ENCODE measurements at regions not wholly inside any gene's neighbourhood (a gene's known extent, or its start where the extent isn't known, plus 50 kb on each side); places are given as distances from the start of the nearest gene placed in this dataset.

DNA sequence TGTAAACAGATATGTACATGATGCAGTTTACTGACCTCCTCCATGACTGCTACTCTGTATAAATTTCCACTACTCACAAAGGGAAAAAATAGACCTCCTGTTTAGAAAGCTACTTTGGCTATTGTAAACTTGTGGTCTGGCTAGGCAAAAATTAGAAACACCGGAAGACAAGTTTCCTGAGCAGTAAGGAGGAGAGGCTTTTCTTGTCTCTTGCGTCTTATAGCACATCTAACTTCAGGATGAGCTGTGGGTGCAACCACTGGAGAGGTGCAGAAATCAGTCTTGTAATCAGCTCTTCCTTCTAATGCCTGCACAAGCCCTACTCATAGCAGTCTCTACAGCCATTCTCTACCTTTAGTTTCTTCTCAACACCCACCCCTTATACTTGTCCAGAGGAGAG is 296.5 kb upstream of the SLC35B3 start:
- FAIRE-seq = no peak
- no peak for DNase-seq (ENCODE audit: extremely low spot score, insufficient read length, low read depth)

DNA sequence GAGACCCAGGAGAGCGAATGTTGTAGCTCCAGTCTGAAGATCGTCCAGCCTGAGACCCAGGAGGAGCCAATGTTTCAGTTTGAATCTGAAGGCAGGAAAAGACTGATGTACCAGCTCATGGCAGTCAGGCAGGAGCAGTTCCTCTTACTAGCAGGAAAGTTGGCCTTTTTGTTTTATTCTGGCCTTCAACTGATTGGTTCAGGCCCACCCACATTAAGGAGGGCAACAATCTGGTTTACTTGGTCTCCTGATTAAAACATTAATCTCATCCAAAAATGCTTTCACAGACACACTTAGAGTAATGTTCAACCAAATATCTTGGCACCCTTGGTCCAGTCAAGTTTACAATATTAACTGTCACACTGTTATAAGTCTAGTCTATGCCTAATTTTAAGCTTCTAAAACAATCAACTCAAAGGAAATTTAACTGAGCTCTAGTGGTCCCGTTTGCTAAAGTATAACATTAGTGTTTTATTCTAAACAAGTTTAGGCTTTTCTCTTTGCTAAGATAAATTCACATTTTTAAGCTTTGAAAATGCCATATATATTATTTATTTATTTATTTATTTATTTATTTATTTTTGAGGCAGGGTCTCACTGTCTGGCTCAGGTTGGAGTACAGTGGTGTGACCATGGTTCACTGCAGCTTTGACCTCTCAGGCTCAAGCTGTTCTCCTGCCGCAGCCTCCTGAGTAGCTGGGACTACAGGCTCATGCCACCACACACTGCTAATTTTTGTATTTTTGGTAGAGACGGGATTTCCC is 275.5 kb upstream of the SLC35B3 start:
- FAIRE-seq (no peak), DNase-seq (ENCODE audit: extremely low spot score, insufficient read length, low read depth) (no peak)

DNA sequence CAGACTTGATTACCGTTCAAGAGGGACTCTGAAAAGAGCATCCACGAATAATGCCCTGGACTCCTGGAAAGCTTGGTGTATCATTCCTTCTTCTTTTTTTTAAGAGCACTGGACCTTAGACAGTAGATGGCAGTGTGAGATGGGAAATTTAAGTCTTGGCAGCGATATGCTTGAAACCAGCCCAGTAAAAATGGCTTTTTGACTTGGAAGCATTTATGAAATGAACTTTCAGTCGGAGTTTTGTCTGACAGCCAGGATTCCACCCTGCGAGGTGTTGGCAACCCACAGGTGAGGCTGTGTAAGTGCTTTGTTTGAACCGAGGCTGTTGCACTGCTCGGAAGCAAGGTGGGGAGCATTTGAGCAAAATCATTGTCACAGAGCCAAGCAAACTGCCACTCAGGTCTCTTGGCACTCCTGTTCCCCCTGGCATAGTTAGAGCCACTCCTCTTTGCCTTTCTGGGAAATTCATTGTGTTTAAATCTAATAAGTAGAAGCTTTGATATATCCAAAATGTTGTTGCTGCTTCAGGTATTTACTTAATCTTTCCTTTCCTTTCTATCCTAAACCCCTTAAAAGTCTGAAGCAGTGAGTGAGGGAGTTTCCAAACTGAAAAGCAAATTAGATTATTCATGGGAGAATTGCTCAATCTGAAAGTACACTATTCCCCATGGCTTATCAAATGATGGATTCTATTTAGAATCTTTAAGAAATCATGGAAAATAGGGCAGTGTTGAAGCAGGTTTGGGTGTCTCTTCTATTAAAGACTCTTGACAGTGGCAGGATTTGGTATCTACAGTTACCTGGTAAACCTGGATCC is 272.8 kb upstream of the SLC35B3 start:
- FAIRE-seq (no peak), DNase-seq (ENCODE audit: extremely low spot score, insufficient read length, low read depth) (no peak)

DNA sequence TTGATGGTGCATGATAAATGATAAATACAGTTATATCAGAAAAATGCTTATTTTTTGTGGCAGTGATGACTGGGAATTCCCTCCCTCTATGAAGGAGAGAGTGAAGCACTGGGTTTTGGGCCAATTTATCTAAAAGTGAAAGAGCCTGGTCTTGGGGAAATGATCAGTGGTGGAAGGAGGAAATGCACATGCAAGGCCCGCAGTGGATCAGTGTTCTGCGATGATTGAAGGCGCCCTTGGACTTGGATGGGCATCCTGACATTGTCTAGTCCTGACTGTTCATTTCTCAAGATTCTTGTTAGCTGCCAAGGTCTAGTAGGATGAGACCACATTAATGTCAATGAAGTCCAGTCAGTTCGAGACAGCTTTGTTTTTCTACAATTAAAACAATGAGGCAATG is 272.0 kb upstream of the SLC35B3 start:
- FAIRE-seq (no peak), DNase-seq (ENCODE audit: extremely low spot score, insufficient read length, low read depth) (no peak)

DNA sequence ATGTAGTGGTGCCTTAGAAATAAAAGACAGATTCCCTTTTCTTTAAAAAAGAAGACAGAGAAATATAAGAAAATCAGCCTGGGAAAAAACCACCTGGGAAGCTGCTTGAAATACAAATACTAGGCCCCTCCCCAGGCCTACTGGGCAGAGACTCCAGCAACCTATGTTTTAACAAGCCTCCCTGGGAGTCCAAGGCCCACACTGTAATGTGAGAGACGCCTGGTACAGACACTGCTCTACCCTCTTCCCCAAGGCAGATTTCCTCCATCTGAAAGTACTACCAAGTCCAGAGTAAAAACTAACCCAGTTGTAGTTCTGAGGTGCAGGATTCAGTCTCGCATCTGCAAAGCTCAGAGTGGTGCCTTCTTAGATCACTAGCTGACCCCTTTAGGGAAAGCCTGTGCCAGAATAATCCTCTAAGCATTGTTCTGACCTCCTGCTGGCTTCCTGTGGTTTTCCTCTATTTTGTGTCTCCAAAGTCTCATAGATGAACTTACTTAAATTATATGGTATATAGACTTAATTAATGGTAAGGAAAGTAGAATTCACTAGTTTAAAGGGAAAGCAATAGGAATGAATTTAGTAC is 270.2 kb upstream of the SLC35B3 start:
- FAIRE-seq = no peak

DNA sequence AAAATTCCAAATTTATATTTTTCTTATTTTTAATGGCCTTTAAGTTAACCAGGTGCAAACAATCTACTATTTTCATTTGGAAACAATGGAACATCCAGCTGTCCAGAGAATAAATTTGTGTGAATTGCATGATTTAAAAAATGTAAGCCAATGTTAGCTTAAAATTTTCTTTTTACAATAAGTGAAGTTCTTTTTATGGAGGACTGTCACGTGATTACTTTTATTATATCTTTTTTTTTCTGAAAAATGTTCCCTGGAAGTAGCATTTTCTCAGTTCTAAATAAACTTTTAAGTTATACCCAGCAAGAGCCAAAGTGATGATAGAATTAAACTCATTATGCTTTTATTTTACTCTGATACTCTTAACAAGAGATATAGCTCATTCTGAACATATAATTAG is 267.7 kb upstream of the SLC35B3 start:
- FAIRE-seq = no peak

More for the DNA sequence above, 270.2 kb upstream of the SLC35B3 start:
- DNase-seq (ENCODE audit: extremely low spot score, insufficient read length, low read depth) = no peak

DNA sequence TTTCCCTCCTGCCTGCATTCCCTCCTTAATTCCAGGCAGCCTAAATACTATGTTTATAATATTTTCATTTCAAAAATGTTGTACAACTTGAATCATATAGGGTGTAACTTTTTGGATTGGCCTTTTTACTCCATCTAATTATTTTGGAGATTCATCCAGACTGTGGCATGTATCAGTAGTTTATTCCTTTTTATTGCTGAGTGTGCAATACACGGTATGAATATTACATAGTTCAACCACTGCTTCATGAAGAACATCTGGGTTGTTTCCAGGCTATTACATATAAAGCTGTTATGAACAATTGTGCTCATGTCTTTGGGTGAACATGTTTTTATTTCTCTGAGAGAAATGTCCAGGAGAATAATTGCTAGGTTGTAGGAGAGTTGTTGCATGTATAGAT is 253.5 kb upstream of the SLC35B3 start:
- FAIRE-seq = no peak
- no peak for DNase-seq (ENCODE audit: extremely low spot score, insufficient read length, low read depth)

More for the DNA sequence above, 267.7 kb upstream of the SLC35B3 start:
- no peak for DNase-seq (ENCODE audit: extremely low spot score, insufficient read length, low read depth)

DNA sequence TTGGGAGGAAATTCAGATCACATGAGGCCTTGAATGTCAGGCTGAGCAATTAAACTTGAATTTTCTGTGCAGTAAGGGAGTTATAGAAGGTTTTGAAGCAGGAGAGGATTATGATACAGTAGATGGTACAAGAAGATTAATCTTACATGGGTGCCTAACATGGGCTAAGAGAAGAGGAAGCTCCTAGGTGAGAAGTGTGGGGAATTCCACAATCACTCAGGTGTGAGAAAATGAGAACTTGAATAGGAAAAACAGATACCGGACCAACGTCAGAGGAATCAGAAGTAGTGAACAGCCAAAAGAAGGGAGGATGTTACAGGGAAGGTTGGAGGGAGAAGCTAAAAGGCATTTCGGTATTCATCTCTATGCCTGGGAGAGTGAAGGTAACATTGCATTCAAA is 250.7 kb upstream of the SLC35B3 start:
- DNase-seq (ENCODE audit: extremely low spot score, insufficient read length, low read depth) (no peak), FAIRE-seq (no peak)

DNA sequence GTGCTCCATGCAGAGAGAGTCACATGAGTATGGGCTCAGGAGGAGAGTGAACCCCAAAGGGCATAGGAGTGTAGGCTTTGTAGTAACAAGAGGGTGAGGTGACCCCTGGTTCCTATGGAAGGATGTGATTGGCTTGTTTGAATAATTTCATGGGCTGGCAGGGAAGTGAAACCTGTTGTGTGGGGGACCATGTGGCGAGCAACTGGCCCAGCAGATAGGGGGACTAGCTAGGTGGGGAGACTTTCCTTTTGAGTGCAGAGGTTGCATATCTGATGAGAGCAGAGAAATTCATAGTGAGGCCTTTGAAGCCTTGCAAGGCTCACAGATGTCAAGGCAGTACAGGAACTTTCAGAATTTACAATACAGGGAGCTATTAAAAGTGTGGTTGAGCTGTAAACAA is 247.9 kb upstream of the SLC35B3 start:
- no peak for DNase-seq (ENCODE audit: extremely low spot score, insufficient read length, low read depth)
- no peak for FAIRE-seq

DNA sequence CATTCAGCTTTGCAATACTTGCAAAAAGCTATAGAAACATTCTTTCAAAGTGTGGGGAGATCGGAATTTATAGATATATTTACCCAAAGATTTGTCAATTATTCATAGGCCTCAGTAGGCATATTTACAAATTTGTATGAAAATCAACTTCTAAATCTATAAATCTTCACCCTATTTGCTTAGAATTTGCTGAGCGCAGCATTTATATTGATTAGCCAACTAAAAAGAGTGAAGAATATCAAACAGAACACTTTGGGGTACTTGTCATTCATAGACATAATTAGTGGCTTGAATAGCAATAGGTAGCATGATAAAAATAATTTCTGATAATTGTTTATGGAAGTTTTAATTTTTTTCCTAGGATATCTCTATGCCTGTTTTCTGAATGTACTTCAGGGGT is 244.5 kb upstream of the SLC35B3 start:
- no peak for DNase-seq (ENCODE audit: extremely low spot score, insufficient read length, low read depth)
- no peak for FAIRE-seq

DNA sequence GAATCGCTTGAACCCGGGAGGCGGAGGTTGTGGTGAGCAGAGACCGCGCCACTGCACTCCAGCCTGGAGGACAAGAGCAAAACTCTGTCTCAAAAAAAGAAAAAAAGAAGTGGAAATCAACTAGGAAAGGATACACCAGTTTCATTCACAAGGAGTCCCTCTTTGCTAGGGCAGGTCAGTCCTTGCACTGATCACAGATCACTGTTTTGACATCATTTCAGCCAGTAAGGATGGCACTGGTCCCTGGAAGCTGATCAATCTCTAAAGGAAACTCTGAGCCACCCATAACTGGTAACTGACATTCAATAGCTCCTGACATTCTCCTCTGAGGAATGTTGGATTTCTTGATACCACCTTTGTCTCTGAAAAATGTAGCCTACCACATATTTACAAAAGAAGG is 243.1 kb upstream of the SLC35B3 start:
- no peak for FAIRE-seq
- no peak for DNase-seq (ENCODE audit: extremely low spot score, insufficient read length, low read depth)

DNA sequence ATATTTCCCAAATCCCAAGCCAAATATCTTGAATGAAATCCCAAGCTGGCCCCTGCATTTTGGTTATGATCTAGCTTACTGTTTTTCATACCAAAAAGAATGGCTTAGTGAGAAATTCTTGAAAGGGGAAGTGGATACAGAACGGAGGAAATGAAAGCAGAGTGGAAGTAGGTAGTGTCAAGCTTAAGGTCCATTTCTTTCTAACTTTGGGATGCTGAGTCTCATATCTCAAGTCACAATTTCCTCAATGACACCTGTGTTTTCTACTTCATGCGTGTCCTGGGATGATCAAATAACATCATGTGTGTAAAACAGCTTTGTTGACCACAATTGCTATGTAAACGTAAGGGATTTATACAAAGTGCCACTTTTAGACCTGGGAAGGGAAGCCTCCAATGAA is 238.8 kb upstream of the SLC35B3 start:
- FAIRE-seq (no peak), DNase-seq (ENCODE audit: extremely low spot score, insufficient read length, low read depth) (no peak)

DNA sequence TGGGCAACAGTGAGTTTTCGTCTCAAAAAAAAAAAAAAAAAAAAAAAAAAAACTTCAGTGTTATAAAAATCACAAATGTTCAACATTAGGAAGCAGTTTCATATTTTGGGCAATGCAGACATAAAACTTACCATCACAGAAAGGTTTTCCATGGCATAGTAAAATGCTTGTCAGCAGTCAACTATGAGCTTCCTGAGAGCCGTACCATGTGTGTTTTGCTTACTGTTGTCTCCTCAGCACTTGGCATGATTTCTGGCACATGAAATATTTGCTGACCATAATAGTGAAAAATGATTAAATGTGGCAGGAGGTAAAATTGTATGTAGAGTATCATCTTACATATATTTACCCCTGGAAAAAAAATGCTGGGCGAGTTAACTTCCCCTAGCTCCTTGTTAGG is 237.5 kb upstream of the SLC35B3 start:
- DNase-seq (ENCODE audit: extremely low spot score, insufficient read length, low read depth) (no peak), FAIRE-seq (no peak)

DNA sequence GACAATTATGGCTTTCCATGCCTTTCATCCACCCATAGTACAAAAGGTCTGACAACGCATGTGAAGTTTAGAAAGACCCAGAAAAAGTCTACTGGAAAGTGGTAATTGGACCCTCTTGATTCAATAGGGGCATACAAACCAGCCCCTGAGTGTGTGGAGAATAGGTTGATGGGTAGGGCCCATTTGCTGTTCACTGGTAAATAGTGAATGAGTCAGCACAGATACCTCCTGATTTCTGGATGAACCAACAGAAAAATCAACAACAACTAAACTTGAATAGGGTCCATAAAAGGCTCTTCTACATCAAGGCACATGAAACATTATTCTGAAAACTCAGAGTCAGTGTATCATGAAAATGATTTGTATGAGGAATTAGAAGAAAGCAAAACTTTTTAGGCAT is 235.4 kb upstream of the SLC35B3 start:
- FAIRE-seq (no peak), DNase-seq (ENCODE audit: extremely low spot score, insufficient read length, low read depth) (no peak)

DNA sequence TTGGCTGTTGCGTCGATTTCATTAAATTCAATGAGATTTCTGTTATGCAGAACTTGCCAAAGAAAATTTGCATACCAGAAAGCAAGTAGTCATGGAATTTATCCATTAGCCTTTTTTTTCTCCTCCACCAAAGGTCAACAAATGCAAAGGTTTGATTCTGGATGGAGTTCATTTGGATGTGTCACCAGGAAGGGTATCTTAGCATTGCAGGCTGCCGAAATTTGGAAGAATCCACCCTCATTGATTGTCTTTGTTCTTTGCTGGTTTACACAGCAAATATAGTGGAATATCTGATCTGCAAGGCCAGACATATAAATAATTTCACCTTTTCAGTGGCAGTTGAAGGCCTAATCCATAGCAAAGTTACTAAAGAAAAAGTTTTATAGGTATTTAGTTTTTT is 229.4 kb upstream of the SLC35B3 start:
- DNase-seq (ENCODE audit: extremely low spot score, insufficient read length, low read depth) (no peak), FAIRE-seq (no peak)

DNA sequence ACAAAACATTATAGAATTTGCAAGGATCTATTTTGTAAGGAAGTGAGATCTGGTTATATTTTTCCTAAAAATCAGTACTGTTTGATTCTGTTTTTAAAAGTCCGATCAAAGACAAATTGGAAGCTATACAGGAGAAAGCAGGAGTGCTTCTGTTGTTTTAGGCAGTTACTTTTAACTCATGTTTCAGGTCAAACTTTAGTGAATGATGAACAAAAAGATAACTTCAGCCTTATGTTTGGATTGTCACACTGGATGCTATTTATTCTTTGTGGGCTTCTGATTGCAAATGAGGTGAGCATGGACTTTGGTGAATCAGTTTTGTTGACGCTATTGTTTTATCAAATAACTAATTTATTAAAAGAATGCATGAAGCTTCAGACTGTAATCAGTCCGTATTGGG is 228.7 kb upstream of the SLC35B3 start:
- no peak for DNase-seq (ENCODE audit: extremely low spot score, insufficient read length, low read depth)
- FAIRE-seq = no peak

DNA sequence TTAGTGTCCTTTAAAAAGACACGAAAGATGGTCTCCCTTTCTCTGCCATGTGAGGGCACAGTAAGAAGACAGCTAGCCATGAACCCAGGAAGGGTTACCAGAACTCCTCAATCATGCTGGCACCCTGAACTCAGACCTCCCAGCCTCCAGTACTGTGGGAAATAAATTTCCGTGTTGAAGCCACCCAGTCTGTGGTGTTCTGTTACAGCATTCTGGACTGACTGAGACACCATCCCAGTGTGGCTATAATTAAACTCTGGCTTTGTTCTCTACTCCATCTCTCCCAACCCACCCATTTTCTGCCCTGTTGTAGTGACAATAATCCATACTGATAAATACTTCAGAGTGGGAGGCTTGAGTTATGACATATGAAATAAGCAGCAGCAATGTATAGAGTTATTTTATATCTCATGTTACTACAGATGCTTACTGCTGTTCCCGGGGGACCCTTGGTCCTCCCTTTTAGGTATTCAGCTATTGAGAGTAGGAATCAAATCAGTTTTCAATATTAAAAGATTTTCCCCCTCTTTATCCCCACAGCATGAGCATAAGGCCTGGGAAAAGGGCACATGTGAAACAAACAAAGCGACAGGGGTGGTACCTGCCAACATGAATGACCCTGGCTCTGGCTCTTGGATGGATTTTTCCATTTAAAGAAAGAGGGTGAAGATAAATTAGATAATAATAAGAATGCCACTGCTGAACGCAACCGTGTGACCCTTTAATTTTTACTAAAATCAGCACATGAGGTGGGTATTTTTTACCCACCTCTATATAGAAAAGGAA is 224.3 kb upstream of the SLC35B3 start:
- FAIRE-seq = no peak
- DNase-seq (ENCODE audit: extremely low spot score, insufficient read length, low read depth) = no peak

DNA sequence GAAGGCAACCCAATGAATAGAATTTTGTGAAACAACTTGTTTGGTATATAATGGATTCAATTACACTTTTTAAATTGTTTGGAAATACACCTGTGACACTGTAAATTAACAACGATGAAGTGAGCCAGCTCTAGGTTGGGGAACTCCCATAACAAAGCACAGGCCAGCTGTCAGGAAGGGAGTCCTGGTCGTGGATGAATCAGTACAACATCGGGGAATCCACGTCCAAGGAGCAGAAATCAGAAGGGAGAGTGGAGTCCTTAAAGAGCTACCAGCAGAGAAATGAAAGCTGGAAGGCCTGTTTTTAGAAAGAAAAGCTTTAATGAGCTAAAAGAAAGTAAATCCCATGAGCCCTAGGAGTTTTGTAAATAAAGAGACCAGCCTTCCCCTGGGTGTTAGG is 223.1 kb upstream of the SLC35B3 start:
- FAIRE-seq (no peak), DNase-seq (ENCODE audit: extremely low spot score, insufficient read length, low read depth) (no peak)

DNA sequence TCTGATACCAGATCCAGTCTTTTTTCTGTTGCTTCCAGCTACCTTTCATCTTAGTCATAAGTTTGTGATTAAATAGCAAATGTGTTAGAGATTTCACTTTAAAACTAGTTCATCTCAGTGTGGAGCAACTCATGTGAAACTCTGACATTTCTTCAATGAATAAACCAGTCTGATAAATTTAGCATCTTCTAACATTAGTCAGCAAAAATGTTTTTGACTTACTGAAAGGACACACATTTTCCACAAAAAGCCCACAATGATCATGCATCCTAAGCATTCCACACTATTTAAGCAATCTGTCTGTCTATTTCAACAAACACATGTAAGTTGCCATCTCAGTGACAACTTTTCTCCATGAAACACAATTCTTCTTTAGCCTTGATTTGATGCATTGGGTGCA is 222.2 kb upstream of the SLC35B3 start:
- FAIRE-seq (no peak), DNase-seq (ENCODE audit: extremely low spot score, insufficient read length, low read depth) (no peak)

DNA sequence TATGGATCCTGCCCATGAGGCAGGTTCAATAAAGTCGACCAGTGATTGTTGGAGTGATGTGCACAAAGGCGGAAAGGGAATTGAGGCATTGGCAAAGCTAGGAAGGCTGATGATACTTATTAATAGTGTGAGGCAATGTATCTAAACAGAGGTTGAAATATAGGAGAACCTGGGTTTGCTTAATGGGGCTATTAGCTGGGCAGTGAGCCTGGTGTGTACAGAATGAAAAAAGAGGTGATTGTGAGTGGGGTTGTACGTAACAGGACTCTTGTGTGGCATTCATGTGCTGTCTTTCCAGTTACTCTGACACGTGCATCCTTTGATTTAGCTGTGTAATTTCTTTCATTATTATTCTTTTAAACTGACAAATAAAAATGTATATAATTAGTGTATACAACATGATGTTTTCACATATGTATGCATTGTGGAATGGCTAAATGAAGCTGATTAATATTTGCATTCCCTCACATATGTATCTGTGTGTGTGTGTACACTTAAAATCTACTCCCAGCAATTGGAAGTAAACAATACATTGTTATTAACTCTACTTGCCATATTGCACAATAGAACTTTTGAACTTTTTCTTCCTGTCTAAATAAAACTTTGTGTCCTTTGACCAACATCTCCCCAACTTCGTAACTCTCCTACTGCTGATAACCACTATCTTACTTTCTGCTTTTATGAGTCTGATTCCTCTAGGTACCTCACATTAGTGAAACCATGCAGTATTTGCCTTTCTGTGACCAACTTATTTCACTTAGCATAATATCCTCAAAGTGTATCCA is 220.5 kb upstream of the SLC35B3 start:
- no peak for FAIRE-seq
- DNase-seq (ENCODE audit: extremely low spot score, insufficient read length, low read depth) = no peak

All from GM18507 (cell line).